Hematopoietic multipotent progenitor cell treated with erythropoietin and hydrocortisone succinate and interleukin-3 and kit ligand, for 4 days (in vitro differentiated cells): ENCODE measurements at regions not wholly inside any gene's neighbourhood (a gene's known extent, or its start where the extent isn't known, plus 50 kb on each side); places are given as distances from the start of the nearest gene placed in this dataset.
"Not testable (repeated sequence)": the region's sequence is repeated elsewhere in the genome, so short reads cannot be mapped to it uniquely, and the experiment has no call there.

Source experiments
- DNase-seq: peaks from one replicate; pipeline ENCODE4 v3.0.0-alpha.2; 2015

DNA sequence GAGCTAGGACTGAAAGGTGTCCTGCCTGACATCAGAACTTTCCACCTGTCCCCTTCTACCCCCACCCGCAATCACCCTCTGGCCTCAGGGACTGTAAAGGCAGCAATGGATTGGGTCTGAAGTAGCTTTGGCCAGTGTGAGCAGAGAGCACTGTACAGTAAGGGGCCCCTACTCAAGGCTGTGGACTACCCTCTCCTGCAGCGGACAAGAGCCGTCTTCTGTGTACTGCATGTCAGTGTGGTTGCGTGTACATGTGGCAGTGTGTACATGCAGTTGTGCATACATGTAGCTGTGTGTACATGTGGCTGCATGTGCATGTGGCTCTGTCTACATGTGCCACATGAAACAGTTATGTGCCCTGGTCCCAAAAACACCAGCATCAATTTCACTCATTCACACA is 205.9 kb upstream of the LINGO1 start:
- no peak for DNase-seq

DNA sequence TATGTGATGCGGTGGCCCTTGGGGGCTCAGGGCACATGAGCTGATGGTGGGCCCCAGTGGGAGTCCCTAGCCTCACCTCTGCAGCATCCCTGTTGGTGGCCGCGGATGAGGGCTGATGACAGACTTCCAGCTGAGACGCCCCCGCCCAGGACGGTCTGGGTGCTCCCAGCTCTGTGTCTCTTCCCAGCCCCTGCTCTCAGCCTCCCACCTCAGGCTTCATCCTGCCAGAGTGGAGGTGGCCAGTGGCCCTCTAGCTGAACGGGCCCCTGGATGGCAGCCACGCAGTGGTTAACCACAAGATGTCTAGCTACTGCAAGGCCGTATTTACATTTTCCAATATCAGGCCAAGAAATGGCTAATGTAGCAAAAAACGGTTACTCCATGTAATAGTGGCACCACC is 205.3 kb upstream of the LINGO1 start:
- peak; percentile 53 for DNase-seq

DNA sequence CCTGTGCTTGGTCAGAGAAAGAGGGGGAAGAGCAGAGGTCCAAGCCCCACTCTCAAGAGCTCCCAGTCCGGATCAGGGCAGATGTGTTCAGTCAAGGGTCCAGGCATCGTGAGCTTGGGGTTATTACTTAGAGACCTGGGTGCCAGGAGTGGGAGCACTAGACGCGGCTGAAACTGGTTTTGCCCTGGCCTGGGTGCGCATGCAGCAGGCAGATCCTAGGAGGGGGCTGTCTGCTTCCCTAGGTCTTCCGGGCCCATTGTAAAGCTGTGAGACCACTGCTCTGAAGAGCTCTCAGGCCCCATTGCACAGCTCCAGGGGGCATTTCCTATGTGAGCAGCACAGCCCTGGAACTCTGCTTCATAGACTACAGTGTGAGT is 204.9 kb upstream of the LINGO1 start:
- DNase-seq: no peak

DNA sequence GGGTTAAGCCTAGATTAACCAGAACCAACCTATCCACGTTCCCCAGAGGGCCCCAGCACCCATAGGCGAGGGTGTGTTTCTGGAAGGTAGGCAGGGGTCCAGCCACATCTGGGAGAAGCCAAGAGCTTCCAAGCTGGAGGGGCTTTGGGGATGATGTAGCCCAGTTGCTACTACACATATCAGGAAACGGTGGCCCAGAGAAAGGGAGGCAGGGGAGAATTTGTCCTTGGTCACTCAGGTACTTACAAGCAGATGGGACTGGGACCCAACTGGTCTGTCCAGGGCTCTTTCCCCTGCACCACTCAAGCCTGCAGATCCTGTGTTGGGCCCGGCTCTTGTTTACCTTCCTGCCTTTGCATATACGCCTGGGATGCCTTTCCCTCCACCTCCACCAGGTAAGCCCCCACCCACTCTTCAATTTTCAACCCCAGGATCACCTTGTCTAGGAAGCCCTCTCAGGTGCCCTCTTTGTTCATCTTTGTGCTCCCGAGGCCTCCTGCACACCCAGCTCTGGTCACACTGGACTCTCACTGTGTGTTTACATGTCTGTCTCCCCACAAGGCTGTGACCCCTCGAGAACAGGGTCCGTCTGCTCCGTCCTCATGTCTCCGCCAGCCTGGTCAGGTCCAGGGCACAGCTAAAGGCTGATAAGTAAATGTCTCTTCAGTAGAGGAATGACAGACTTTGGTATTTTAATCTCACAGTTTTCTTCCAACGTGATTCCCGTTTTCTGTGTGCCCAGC is 204.4 kb upstream of the LINGO1 start:
- no peak for DNase-seq

DNA sequence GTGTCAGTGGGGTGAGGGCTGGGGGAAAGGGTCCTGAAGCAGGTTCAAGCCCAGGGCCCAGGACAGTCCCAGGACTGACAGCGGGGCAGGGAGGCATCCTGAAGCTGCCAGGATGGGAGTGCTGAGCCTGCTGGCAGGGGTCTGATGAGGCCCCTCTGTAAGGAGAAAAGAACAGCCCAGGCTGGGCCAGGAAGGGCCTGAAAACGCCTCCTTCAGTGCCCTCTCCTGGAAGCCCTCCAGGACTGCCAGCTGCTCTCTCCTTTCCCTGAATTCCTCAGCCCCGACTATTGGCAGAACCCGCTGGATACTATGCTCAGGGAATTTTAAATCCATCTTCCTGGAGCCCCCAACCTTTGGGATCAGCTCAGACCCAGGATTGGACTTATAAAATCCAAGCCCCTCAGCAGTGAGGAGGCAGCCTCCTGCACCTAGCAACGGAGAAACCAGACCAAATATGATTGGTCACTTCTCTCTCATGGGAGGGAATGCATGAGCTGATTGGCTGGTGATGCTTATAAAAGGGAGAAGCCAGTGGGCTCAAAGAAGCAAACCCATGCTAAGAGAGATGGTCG is 203.5 kb upstream of the LINGO1 start:
- DNase-seq: peak; percentile 56

DNA sequence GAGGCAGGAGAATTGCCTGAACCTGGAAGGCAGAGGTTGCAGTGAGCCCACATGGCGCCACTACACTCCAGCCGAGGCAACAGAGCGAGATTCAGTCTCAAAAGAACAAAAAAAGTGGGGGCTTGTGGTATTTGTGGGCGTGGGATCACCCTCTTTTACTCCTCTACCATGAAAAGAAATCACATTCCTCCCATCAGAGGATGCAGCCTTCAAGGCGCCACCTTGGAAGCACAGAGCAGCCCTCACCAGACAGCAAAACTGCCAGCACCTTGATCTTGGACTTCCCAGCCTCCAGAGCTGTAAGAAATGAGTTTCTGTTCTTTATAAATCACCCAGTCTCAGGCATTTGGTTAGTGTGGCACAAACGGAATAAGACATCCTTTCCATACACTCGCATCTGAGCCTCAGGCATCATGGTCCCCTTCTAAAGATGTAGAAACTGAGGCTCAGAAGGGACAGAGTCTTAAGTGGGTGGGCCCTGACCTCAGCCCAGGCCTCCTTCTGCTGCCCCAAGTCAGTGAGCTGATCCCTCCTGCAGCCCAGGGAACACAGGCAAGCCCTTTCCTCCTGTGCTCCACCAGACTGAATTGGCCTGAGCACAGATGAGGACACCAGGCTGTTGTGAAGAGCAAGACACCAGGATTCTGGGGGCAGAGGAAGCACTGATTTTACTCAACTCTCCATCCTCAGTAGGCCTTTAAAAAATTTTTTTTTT is 201.7 kb upstream of the LINGO1 start:
- DNase-seq: no peak

DNA sequence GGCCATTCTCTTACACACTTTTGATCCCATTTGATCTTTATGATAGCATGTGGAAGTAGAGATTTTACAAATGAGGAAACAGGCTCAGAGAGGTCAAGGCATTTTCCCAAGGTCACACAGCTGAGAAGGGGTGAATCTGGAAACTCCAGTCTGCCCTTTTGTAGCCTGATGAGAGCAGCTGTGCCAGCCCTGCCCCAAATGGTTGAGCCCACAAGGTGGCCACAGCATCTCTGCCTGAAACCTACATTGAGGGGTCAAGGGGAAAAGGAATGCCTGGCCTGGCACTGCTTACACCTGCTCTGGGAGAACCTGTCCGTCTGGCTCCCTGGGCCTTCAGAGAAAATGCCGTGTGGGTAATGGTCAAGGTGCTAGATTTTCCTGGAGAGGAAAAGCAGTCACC is 200.2 kb upstream of the LINGO1 start:
- no peak for DNase-seq

DNA sequence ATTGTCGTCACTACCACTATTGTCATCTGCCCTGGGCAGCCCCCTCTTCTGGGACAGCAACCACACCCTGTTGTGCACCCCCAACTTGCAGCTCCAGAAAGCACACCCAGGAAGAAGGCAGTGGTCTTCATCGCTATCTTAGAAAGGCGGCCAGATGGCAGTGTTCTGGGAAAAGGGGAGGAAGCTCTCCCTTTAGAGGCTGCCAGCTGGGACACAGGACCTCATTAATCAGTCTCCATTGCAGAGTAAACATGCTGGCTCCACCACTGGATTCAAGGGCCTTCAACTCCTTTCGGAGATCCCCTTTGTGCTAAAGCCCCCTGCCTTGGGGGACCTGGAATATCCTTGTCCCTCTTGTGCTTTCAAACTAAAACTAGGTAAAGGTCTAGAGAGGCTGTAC is 199.3 kb upstream of the LINGO1 start:
- DNase-seq: no peak

DNA sequence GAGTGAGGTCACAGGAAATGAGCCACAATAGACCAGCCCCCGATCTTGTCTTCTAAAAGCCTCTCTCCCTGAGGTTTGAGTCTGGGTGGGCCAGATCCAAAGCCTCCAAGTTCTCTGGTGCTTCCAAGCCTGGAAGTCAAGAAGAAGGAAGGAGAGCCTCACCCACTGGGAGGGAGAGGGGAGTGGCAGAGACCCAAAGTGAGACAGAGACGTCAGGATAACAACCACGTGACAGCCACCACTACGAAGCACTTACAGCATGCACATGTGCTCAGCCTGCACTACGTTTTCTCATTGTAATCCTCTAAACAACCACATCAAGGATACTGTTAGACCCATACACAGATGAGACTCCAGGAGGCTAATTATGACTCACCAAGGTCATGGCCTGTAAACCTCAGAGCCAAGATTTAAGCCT is 197.3 kb upstream of the LINGO1 start:
- DNase-seq: no peak

DNA sequence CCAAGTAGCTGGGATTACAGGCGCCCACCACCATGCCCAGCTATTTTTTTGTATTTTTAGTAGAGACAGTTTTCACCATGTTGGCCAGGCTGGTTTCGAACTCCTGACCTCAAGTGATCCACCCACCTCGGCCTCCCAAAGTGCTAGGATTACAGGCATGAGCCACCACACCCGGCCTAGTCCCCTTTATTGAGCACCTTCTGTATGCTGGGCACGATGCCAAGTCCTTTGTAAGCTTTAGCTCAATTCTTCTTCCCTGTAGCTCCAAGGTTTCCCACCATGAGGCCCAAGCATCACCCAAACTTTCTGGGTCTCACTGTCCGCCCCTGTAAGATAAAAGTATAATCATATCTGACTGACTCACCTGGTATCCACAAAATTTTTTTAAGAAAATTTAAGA is 196.6 kb upstream of the LINGO1 start:
- DNase-seq: not testable (repeated sequence)

DNA sequence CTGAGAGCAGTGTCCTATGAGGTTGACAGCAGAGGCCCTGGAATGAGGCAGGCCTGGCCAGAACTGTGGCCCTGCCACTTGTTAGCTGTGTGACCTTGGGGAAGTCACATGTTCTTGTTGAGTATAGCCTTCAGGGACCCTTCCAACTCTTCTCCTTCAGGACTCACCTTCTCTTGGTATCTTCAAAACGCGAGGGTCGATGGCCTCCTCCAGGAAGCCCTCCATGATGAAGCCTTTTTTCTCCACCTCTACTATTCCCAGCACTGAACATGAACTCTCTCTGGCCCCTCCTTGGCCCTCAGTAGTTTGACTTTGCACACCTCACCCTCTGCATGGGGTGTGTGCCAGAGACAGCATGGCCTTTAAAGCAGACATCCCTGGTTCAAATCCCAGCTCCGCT is 195.1 kb upstream of the LINGO1 start:
- DNase-seq: no peak

DNA sequence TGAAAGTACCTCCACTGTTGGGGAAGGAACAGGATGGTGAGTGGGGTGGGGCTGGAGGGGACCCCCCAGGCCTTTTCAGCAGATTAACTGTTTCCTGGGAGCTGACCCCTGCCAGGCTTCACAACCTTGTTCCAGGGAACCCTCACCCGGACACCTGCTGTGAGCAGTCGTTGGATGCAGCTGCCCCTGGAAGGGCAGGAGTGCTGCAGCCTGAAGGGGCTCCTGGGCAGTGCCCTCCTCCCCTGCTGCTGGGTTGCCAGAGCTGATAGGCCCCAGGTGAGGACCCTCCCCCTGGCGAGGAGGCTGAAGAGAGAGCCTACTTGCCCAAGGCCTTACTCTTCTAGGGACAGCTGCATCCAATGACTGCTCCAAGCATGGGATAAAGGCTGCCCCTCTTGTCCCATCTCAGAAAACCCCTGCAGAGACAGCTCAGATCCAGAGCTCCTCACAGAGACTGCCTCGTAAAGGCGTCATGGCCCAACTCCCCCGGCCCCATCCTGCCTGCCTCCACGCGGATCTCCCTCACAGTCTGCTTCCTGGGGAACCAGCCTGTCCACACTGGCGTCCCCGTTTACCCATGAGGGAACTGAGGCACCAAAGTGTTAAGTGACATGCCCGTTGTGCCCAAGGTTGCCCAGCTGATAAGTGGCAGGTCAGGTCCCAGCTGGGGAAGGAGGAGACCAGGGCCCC is 193.4 kb upstream of the LINGO1 start:
- no peak for DNase-seq

DNA sequence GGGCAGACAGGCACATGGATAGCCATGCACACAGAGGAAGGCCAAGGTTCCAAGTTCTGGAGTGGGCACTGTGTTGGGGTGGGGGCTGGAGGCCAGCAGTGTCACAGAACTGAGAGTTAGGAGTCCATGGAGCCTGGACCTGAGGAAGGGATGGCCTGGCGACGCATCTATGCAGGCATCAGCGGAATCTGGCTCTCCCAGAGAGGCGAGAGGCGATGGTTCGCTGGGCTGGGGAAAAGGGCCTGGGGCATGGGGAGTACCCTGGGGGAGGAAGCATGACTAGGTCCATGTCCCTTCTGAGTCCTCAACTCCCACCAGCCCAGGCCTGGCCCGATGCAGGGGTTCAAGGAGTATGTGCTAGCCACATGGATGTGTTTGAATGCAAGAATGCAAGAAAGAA is 192.8 kb upstream of the LINGO1 start:
- DNase-seq: no peak

DNA sequence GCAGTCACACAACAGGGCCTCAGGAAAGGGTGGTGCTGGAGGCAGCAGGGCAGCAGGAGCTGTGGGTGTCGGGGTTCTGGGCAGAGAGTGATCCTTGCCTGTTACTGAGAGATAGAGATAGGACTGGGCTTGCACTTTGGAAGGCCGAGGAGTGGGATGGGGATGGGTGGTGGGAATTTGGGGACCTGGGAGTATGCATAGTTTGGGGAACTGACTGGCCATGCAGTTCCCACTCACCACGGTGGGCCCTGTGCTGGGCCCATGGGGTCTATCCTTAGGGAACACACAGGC is 192.5 kb upstream of the LINGO1 start:
- no peak for DNase-seq

DNA sequence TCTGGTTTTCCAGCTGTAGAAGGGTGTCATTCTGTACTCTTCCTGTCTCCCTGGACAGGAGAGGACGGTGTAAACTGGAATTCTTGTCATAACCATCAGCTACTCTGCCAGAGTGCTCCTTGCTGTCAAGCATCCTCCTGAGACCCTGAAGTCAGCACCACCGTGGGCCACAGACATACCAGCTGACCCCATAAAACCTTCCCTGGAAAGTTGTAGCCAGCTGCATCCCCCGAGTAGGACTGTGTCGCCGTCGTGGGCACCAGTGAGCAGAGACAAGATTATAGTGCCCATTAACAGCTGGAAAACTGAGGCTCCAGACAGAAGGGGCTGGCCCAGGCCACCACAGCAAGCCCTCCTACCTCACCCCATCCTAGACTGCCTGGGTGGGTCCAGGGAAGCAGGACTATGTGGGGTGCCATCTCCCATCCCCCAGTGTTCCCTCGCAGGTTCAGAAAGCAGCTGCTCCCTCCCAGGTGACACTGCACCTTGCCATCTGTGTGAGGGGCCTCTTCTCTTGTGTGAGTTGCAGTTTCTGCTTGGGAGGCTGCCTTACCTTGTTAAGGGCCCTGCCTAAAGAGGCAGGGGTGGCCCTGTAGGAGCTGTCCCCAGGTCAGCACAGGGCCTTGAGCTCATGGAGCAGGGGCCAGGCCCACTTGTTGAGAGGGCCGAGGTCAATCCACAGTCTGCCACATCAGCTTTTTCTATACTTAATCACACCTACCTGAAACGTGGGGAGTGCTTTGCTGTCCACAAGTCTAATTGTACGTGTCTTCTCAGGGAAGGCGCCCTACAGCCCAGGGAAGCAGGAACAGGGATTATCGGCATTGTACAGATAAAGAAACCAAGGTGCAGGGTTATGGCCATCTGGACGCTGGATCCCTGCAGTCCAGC is 191.9 kb upstream of the LINGO1 start:
- DNase-seq: no peak

DNA sequence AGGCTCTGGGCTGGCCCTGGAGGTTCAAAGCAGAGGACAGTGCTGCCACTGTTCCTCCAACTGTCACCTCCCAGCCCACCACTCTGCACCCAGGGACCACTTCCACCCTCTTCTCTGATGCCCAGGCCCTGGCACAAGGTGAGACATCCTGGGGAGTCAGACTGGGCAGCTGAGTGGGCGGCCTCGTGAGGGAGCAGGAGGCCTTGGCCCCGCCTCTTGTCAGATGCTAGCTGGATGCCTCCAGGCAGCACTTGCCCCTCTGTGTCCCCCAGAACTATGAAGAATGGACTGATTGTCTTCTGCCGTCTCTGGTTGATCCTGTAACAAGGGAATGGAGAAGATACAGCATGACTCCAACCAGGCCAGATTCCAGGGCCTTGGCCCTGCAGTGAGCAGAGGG is 191.0 kb upstream of the LINGO1 start:
- DNase-seq: no peak

DNA sequence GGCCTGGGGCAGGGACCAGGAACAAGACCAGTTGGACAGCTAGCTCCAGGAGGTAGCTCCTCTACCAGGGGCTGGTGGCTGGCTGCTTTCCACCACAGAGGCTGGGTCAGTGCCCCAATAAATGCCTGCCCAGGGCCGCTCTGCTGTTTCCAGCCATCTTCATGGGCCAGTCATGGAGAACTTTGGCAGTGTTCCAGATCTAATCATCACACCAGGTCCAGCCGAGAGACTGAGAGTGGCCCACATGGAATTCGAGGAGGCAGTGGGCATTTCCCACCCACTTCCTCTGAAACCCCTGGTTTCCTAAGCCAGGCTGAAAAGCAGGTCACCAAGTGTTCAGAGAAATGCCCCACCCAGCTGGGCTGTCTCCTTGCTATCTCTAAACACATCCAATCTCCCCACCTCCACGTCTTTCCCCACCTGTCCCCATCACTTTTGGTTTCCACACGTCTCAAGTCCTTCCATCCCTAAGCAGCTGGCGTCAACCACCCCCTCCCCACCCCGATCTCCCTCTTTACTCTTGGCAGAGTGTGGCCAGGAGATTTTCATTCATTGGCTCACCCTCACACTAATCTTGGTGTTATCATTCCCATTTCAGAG is 190.0 kb upstream of the LINGO1 start:
- no peak for DNase-seq

DNA sequence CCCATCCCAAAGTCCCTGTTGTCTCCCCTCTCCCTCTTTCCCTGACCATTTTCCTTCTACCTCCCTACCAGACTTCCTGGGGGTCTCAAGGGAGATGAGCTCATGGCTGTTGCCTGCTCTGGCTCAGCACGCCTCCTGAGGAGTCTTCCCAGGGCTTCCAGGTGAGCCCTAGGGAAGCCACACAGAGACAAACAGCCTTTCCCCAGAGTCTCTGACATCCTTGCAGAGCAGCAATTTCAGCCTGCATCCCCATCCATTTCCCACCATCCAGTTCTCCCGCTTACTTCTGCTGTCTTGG is 189.2 kb upstream of the LINGO1 start:
- DNase-seq: no peak

DNA sequence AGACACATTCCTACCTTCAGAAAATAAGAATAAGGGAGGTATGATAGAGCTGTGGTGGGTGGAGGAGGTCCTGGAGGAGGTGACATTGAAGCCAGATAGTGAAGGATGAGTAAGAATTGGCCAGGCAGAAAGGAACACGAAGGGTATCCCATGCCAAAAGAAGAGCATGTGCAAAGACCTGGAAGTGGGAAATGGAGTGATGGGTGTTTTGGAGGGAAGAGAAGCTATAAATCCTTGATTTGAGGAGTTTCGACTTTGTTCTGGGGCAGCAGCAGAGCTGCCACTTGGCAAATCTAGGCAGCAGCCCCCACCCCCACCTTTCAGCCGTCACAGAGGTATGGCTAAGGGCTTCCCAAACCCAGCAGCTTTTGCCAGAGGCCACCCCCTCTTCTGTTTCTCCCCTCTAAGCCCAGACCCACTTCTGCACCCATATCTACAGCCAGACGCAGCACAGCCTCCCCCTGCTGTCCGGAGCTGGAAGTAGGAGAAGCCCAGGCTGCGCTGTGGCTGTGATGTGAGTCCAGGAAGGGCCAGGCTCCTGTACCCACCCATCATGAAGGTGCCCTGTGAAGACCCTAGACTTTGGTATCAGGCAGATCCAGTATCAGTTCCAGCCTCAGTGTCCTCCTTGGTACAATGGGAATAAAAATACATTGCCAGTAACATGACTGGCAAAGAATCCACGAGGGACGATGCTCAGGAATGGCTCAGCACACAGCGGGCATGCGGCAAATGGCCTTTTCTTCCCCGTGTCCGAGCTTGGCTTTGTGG is 188.7 kb upstream of the LINGO1 start:
- peak; percentile 81 for DNase-seq

DNA sequence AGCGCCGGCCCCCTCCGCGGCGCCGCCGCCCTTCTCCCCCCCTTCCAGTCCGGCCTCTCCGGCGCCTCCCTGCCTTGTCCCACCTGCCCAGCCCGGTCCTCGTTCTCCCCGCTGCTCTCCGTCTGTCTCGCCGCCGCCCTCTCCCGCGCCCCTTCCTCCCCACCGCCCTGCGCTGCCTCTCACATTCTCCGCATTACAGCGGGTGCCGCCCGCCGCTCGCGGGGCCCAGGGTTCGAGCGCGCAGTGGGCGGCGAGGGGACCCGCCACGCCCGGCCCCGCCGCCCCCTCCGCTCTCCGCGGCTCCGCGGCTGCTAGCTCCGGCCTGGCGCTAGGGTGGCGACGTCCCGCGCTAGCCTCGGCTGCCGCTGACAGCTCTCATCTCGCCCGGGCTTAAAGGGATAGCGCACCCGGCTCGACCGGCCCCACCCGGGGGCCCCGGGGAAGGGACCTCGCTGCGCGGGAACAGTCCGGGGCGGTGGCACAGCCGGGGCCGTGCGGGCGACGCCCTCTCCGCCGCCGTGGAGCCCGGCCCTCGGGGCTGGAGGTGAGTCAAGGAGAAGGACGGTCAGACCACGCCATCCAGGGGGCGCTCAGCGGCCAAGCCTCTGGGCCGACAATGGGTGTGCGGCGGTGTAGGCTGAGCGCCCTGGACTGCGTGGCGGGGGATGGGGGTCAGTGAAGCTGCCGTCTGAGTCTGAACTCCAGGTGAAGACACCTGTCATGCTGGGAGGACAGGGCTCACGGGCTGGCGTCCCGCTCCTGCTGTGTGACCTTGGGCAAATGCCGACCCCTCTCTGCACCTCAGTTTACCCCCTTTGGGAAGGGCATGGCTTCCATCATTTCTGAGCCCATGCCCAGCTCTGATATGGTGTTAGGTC is 187.4 kb upstream of the LINGO1 start:
- DNase-seq: peak; percentile 53
